VCaP (cell line): ENCODE measurements at regions not wholly inside any gene's neighbourhood (a gene's known extent, or its start where the extent isn't known, plus 50 kb on each side); places are given as distances from the start of the nearest gene placed in this dataset.
A peak's percentile ranks its signal among the peaks of the same experiment; 100 is the strongest.

ENCODE experiments used
- H3K27ac ChIP-seq: fragments of 450-650 bp; 2 replicates; pipeline ENCODE4 v1.5.1; 2017
- CTCF ChIP-seq: fragments of 450-650 bp; conservative IDR thresholded peaks from 2 replicates; pipeline ENCODE4 v1.5.1; 2017; ENCODE audit warnings: mild to moderate bottlenecking, moderate library complexity

GRCh38 chr13:105414639-105415038, 1120.8 kb downstream of the EFNB2 start:
- no peak for TF ChIP-seq CTCF
- no peak overlapping the region for H3K27ac ChIP-seq

- TF ChIP-seq CTCF = no peak
Observed at GRCh38 chr13:105412171-105412570, 1123.3 kb downstream of the EFNB2 start.

GRCh38 chr13:105410602-105411001, 1124.9 kb downstream of the EFNB2 start:
- TF ChIP-seq CTCF = peak; percentile 91
- no peak overlapping the region for H3K27ac ChIP-seq

More at GRCh38 chr13:105412171-105412570, 1123.3 kb downstream of the EFNB2 start:
- H3K27ac ChIP-seq = no peak overlapping the region

- no peak overlapping the region for H3K27ac ChIP-seq
- TF ChIP-seq CTCF = no peak
Observed at GRCh38 chr13:105406551-105406950, 1128.9 kb downstream of the EFNB2 start.

GRCh38 chr13:105403086-105403485, 1132.4 kb downstream of the EFNB2 start:
- H3K27ac ChIP-seq = no peak overlapping the region
- no peak for TF ChIP-seq CTCF

GRCh38 chr13:105395041-105395440, 1140.4 kb downstream of the EFNB2 start:
- no peak for TF ChIP-seq CTCF
- H3K27ac ChIP-seq = no peak overlapping the region

- H3K27ac ChIP-seq = no peak overlapping the region
- no peak for TF ChIP-seq CTCF
Observed at GRCh38 chr13:105389373-105389772, 1146.1 kb downstream of the EFNB2 start.

GRCh38 chr13:105377452-105377851, 1158.0 kb downstream of the EFNB2 start:
- TF ChIP-seq CTCF = no peak
- no peak overlapping the region for H3K27ac ChIP-seq
